ENCODE measurements at regions not wholly inside any gene's neighbourhood (a gene's known extent, or its start where the extent isn't known, plus 50 kb on each side); places are given as distances from the start of the nearest gene placed in this dataset.
"Not testable (repeated sequence)": the region's sequence is repeated elsewhere in the genome, so short reads cannot be mapped to it uniquely, and the experiment has no call there.

- no peak for FAIRE-seq
- DNase-seq (ENCODE audit: insufficient read length, low spot score), result no peak
Observed at GRCh38 chr14:105999361-106000028, 473.1 kb downstream of the TMEM121 start.

- FAIRE-seq; DNase-seq (ENCODE audit: insufficient read length, low spot score): not testable (repeated sequence)
Observed at GRCh38 chr14:106000029-106000511, 473.7 kb downstream of the TMEM121 start.

GRCh38 chr14:106001277-106001676, 474.9 kb downstream of the TMEM121 start:
- FAIRE-seq, result not testable (repeated sequence)

GRCh38 chr14:106003351-106003750, 477.0 kb downstream of the TMEM121 start:
- DNase-seq (ENCODE audit: insufficient read length, low spot score) (no peak), FAIRE-seq (no peak)

More at GRCh38 chr14:106001277-106001676, 474.9 kb downstream of the TMEM121 start:
- not testable (repeated sequence) for DNase-seq (ENCODE audit: insufficient read length, low spot score)

GRCh38 chr14:106004937-106005795, 478.8 kb downstream of the TMEM121 start:
- not testable (repeated sequence) for FAIRE-seq; DNase-seq (ENCODE audit: insufficient read length, low spot score)

- FAIRE-seq; DNase-seq (ENCODE audit: insufficient read length, low spot score): not testable (repeated sequence)
Observed at GRCh38 chr14:106006043-106006442, 479.7 kb downstream of the TMEM121 start.

- not testable (repeated sequence) for FAIRE-seq; DNase-seq (ENCODE audit: insufficient read length, low spot score)
Observed at GRCh38 chr14:106006716-106007115, 480.3 kb downstream of the TMEM121 start.

GRCh38 chr14:106010783-106011182, 484.4 kb downstream of the TMEM121 start:
- FAIRE-seq (no peak), DNase-seq (ENCODE audit: insufficient read length, low spot score) (no peak)

GRCh38 chr14:106011631-106012360, 485.4 kb downstream of the TMEM121 start:
- FAIRE-seq, result not testable (repeated sequence)
- peak; percentile 8 for DNase-seq (ENCODE audit: insufficient read length, low spot score)

- FAIRE-seq; DNase-seq (ENCODE audit: insufficient read length, low spot score): not testable (repeated sequence)
Observed at GRCh38 chr14:106012361-106012725, 486.0 kb downstream of the TMEM121 start.

- DNase-seq (ENCODE audit: insufficient read length, low spot score) (no peak), FAIRE-seq (no peak)
Observed at GRCh38 chr14:106013879-106014376, 487.5 kb downstream of the TMEM121 start.

- FAIRE-seq, result not testable (repeated sequence)
Observed at GRCh38 chr14:106017952-106018351, 491.6 kb downstream of the TMEM121 start.

GRCh38 chr14:106021832-106022231, 495.4 kb downstream of the TMEM121 start:
- DNase-seq (ENCODE audit: insufficient read length, low spot score) (no peak), FAIRE-seq (no peak)

More at GRCh38 chr14:106017952-106018351, 491.6 kb downstream of the TMEM121 start:
- not testable (repeated sequence) for DNase-seq (ENCODE audit: insufficient read length, low spot score)

- FAIRE-seq; DNase-seq (ENCODE audit: insufficient read length, low spot score): not testable (repeated sequence)
Observed at GRCh38 chr14:106022648-106023047, 496.3 kb downstream of the TMEM121 start.

GRCh38 chr14:106023411-106023810, 497.0 kb downstream of the TMEM121 start:
- no peak for FAIRE-seq

GRCh38 chr14:106024983-106025604, 498.7 kb downstream of the TMEM121 start:
- FAIRE-seq, result no peak

More at GRCh38 chr14:106023411-106023810, 497.0 kb downstream of the TMEM121 start:
- no peak for DNase-seq (ENCODE audit: insufficient read length, low spot score)

GRCh38 chr14:106026026-106026425, 499.6 kb downstream of the TMEM121 start:
- DNase-seq (ENCODE audit: insufficient read length, low spot score) (no peak), FAIRE-seq (no peak)

More at GRCh38 chr14:106024983-106025604, 498.7 kb downstream of the TMEM121 start:
- no peak for DNase-seq (ENCODE audit: insufficient read length, low spot score)

- FAIRE-seq; DNase-seq (ENCODE audit: insufficient read length, low spot score): not testable (repeated sequence)
Observed at GRCh38 chr14:106027759-106028158, 501.4 kb downstream of the TMEM121 start.

GRCh38 chr14:106029959-106030358, 503.6 kb downstream of the TMEM121 start:
- FAIRE-seq, result no peak
- no peak for DNase-seq (ENCODE audit: insufficient read length, low spot score)

- no peak for FAIRE-seq
- no peak for DNase-seq (ENCODE audit: insufficient read length, low spot score)
Observed at GRCh38 chr14:106037380-106037779, 511.0 kb downstream of the TMEM121 start.
